HepG2 (cell line): ENCODE measurements at regions not wholly inside any gene's neighbourhood (a gene's known extent, or its start where the extent isn't known, plus 50 kb on each side); places are given as distances from the start of the nearest gene placed in this dataset.

Experiments used
- ATF1 ChIP-seq: IDR thresholded peaks from 2 replicates; pipeline ENCODE4 v1.6.1; 2016; ENCODE audit warnings: mild to moderate bottlenecking, control low read depth
- CBX1 ChIP-seq: IDR thresholded peaks from one replicate; pipeline ENCODE4 v1.6.1; 2016; ENCODE audit warnings: antibody characterized with exemption, low read depth
- CENPT ChIP-seq: sonication (generic); formaldehyde crosslinking; IDR thresholded peaks from 2 replicates; pipeline ENCODE4 v1.8.0; 2022; ENCODE audit warnings: low read depth, mild to moderate bottlenecking, moderate library complexity, missing genetic modification reagents
- FOXA1 ChIP-seq, 2 experiments: fragments of 450-650 bp in 1 of 2; sonication (generic) in 1 of 2; formaldehyde crosslinking in 1 of 2; IDR thresholded peaks; 2 replicates each; pipeline versions ENCODE4 v1.4.0 to v1.6.1; 2016 to 2020; ENCODE audit warnings: missing genetic modification reagents in 1 of 2
- HIVEP1 ChIP-seq: sonication (generic); formaldehyde crosslinking; IDR thresholded peaks from 2 replicates; pipeline ENCODE4 v1.4.0; 2020; ENCODE audit warnings: mild to moderate bottlenecking, missing genetic modification reagents
- HOXA7 ChIP-seq: sonication (generic); formaldehyde crosslinking; IDR thresholded peaks from 2 replicates; pipeline ENCODE4 v1.8.1; 2022; ENCODE audit warnings: mild to moderate bottlenecking, missing genetic modification reagents, moderate library complexity
- KDM4B ChIP-seq: sonication (generic); formaldehyde crosslinking; IDR thresholded peaks from 2 replicates; pipeline ENCODE4 v1.4.0; 2020; ENCODE audit warnings: missing genetic modification reagents
- NCOA2 ChIP-seq: sonication (generic); formaldehyde crosslinking; IDR thresholded peaks from 2 replicates; pipeline ENCODE4 v1.8.0; 2022; ENCODE audit warnings: inconsistent platforms
- REL ChIP-seq: sonication (generic); formaldehyde crosslinking; conservative IDR thresholded peaks from 2 replicates; pipeline ENCODE4 v1.8.0; 2022; ENCODE audit warnings: mild to moderate bottlenecking, missing genetic modification reagents, moderate library complexity
- SNRNP70 ChIP-seq: fragments of 200-400 bp; formaldehyde crosslinking; IDR thresholded peaks from 2 replicates; pipeline ENCODE4 v1.6.1; 2017; ENCODE audit warnings: mild to moderate bottlenecking, low read depth, low read length, moderate library complexity
- SP2 ChIP-seq: sonication (generic); formaldehyde crosslinking; IDR thresholded peaks from 2 replicates; pipeline ENCODE4 v1.5.1; 2020; ENCODE audit warnings: mild to moderate bottlenecking, missing genetic modification reagents
- SYNCRIP ChIP-seq: fragments of 200-400 bp; formaldehyde crosslinking; IDR thresholded peaks from 2 replicates; pipeline ENCODE4 v1.6.1; 2018; ENCODE audit warnings: mild to moderate bottlenecking, low read depth, low read length; ENCODE audit not compliant: insufficient read depth
- ZFP41 ChIP-seq: sonication (generic); formaldehyde crosslinking; IDR thresholded peaks from 2 replicates; pipeline ENCODE4 v1.4.0; 2020; ENCODE audit warnings: mild to moderate bottlenecking, missing genetic modification reagents, borderline replicate concordance
- ZNF296 ChIP-seq: sonication (generic); formaldehyde crosslinking; conservative IDR thresholded peaks from 2 replicates; pipeline ENCODE4 v1.5.0; 2020; ENCODE audit warnings: mild to moderate bottlenecking, missing genetic modification reagents
- ZNF331 ChIP-seq: sonication (generic); formaldehyde crosslinking; IDR thresholded peaks from 2 replicates; pipeline ENCODE4 v1.4.0; 2020; ENCODE audit warnings: missing genetic modification reagents
- ZNF337 ChIP-seq: sonication (generic); formaldehyde crosslinking; IDR thresholded peaks from 2 replicates; pipeline ENCODE4 v1.5.1; 2020; ENCODE audit warnings: missing genetic modification reagents, low read depth, mild to moderate bottlenecking, borderline replicate concordance
- ZNF350 ChIP-seq: sonication (generic); formaldehyde crosslinking; IDR thresholded peaks from 2 replicates; pipeline ENCODE4 v1.4.0; 2020; ENCODE audit warnings: mild to moderate bottlenecking, low read depth, missing genetic modification reagents, borderline replicate concordance
- ZNF446 ChIP-seq: sonication (generic); formaldehyde crosslinking; IDR thresholded peaks from 2 replicates; pipeline ENCODE4 v1.5.0; 2020; ENCODE audit warnings: mild to moderate bottlenecking, missing genetic modification reagents
- ZNF569 ChIP-seq: sonication (generic); formaldehyde crosslinking; IDR thresholded peaks from 2 replicates; pipeline ENCODE4 v1.5.0; 2020; ENCODE audit warnings: mild to moderate bottlenecking, missing genetic modification reagents, moderate library complexity, borderline replicate concordance
- ZNF644 ChIP-seq: IDR thresholded peaks from 2 replicates; pipeline ENCODE4 v1.6.1; 2016; ENCODE audit warnings: low read depth
- TF ChIP-seq, protein P1 (sequence below): sonication (generic); formaldehyde crosslinking; conservative IDR thresholded peaks from 2 replicates; pipeline ENCODE4 v1.8.0; 2022; ENCODE audit warnings: missing genetic modification reagents
- TF ChIP-seq, protein P2 (sequence below): sonication (generic); formaldehyde crosslinking; IDR thresholded peaks from 2 replicates; pipeline ENCODE4 v1.5.0; 2020; ENCODE audit warnings: mild to moderate bottlenecking, missing genetic modification reagents
- TF ChIP-seq, protein P3 (sequence below): sonication (generic); formaldehyde crosslinking; IDR thresholded peaks from 2 replicates; pipeline ENCODE4 v1.4.0; 2020; ENCODE audit warnings: mild to moderate bottlenecking, missing genetic modification reagents
- TF ChIP-seq, protein P4 (sequence below): sonication (generic); formaldehyde crosslinking; IDR thresholded peaks from 2 replicates; pipeline ENCODE4 v1.5.1; 2020; ENCODE audit warnings: missing genetic modification reagents, mild to moderate bottlenecking, borderline replicate concordance

DNA sequence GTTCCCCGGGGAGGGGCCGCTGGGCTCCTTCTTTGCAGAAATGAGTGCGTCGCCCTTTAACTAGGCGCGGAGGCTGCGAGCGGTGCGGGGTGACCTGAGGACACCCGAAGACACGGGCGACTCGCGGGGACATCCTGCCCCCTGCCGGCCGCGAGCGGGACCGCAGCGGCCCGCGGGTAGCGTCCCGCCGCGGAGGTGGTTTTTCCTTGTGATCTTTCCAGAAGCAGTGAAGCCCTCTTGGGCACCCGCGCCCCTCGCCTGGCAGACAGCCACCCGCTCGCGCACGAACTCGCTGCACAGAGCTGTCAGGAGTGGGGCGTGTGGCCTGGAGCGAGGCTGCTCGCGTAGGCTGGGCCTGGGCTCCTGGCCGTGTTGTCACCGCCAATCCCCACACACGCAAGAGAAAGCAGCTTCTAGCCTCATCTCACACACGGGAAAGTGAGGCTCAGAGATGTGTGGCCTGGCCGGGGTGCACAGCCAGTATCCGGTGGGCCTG lies 67.2 kb downstream of the DIO3 start (continued):
- TF ChIP-seq HOXA7 (CRISPR knock-in tag), result no peak
- TF ChIP-seq CBX1, result no peak
- TF ChIP-seq HIVEP1, result no peak
- 0 out of 2 replicates have a peak, but pooled peaks have one; percentile 32 for TF ChIP-seq ZNF331
- TF ChIP-seq ZFP41 (CRISPR knock-in tag), result no peak
- TF ChIP-seq, protein P1, sequence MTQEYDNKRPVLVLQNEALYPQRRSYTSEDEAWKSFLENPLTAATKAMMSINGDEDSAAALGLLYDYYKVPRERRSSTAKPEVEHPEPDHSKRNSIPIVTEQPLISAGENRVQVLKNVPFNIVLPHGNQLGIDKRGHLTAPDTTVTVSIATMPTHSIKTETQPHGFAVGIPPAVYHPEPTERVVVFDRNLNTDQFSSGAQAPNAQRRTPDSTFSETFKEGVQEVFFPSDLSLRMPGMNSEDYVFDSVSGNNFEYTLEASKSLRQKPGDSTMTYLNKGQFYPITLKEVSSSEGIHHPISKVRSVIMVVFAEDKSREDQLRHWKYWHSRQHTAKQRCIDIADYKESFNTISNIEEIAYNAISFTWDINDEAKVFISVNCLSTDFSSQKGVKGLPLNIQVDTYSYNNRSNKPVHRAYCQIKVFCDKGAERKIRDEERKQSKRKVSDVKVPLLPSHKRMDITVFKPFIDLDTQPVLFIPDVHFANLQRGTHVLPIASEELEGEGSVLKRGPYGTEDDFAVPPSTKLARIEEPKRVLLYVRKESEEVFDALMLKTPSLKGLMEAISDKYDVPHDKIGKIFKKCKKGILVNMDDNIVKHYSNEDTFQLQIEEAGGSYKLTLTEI (CRISPR knock-in tag), result no peak
- no peak for TF ChIP-seq ZNF296 (CRISPR knock-in tag)
- TF ChIP-seq, protein P2, sequence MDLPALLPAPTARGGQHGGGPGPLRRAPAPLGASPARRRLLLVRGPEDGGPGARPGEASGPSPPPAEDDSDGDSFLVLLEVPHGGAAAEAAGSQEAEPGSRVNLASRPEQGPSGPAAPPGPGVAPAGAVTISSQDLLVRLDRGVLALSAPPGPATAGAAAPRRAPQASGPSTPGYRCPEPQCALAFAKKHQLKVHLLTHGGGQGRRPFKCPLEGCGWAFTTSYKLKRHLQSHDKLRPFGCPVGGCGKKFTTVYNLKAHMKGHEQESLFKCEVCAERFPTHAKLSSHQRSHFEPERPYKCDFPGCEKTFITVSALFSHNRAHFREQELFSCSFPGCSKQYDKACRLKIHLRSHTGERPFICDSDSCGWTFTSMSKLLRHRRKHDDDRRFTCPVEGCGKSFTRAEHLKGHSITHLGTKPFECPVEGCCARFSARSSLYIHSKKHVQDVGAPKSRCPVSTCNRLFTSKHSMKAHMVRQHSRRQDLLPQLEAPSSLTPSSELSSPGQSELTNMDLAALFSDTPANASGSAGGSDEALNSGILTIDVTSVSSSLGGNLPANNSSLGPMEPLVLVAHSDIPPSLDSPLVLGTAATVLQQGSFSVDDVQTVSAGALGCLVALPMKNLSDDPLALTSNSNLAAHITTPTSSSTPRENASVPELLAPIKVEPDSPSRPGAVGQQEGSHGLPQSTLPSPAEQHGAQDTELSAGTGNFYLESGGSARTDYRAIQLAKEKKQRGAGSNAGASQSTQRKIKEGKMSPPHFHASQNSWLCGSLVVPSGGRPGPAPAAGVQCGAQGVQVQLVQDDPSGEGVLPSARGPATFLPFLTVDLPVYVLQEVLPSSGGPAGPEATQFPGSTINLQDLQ (CRISPR knock-in tag), result no peak
- TF ChIP-seq, protein P3, sequence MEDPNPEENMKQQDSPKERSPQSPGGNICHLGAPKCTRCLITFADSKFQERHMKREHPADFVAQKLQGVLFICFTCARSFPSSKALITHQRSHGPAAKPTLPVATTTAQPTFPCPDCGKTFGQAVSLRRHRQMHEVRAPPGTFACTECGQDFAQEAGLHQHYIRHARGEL, result no peak
- TF ChIP-seq, protein P4, sequence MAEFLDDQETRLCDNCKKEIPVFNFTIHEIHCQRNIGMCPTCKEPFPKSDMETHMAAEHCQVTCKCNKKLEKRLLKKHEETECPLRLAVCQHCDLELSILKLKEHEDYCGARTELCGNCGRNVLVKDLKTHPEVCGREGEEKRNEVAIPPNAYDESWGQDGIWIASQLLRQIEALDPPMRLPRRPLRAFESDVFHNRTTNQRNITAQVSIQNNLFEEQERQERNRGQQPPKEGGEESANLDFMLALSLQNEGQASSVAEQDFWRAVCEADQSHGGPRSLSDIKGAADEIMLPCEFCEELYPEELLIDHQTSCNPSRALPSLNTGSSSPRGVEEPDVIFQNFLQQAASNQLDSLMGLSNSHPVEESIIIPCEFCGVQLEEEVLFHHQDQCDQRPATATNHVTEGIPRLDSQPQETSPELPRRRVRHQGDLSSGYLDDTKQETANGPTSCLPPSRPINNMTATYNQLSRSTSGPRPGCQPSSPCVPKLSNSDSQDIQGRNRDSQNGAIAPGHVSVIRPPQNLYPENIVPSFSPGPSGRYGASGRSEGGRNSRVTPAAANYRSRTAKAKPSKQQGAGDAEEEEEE (CRISPR knock-in tag), result no peak
- no peak for TF ChIP-seq REL
- TF ChIP-seq ZNF337 (CRISPR knock-in tag), result no peak
- TF ChIP-seq ATF1 (CRISPR knock-in tag), result no peak
- TF ChIP-seq ZNF644 (CRISPR knock-in tag), result no peak
- no peak for TF ChIP-seq ZNF569 (CRISPR knock-in tag)
- TF ChIP-seq ZNF446, result no peak
- TF ChIP-seq SYNCRIP, result no peak
- TF ChIP-seq NCOA2 (CRISPR knock-in tag), result peak; percentile 58; the same call in 1 of the 2 replicates
- no peak for TF ChIP-seq SNRNP70
- no peak for TF ChIP-seq CENPT (CRISPR knock-in tag)
- no peak for TF ChIP-seq ZNF350 (CRISPR knock-in tag)
- TF ChIP-seq SP2, result peak; percentile 30; the same call in 1 of the 2 replicates
- TF ChIP-seq KDM4B (CRISPR knock-in tag), result no peak
- no peak for TF ChIP-seq FOXA1 (IDR thresholded peaks at IDR 0.05)
- no peak for TF ChIP-seq FOXA1 (CRISPR knock-in tag; IDR thresholded peaks at IDR 0.05)
